ENCODE measurements at regions not wholly inside any gene's neighbourhood (a gene's known extent, or its start where the extent isn't known, plus 50 kb on each side); places are given as distances from the start of the nearest gene placed in this dataset.
"Not testable (repeated sequence)": the region's sequence is repeated elsewhere in the genome, so short reads cannot be mapped to it uniquely, and the experiment has no call there.

- TF ChIP-seq CTCF (conservative IDR thresholded peaks at IDR 0.05 in 1 of 2, IDR thresholded peaks at IDR 0.05 in 1 of 2; ENCODE audit: extremely low read depth in 1 of 2, insufficient read depth in 1 of 2, low read depth in 1 of 2, low read length in 2 of 2); EZH2 (IDR thresholded peaks at IDR 0.05; ENCODE audit: borderline replicate concordance, low read length): not testable (repeated sequence)
Measured at GRCh38 chr9:29628856-29629255, 2055.6 kb upstream of the C9orf72 start.

All from mammary epithelial cell (primary cell).